WTC11 (cell line): ENCODE measurements at regions not wholly inside any gene's neighbourhood (a gene's known extent, or its start where the extent isn't known, plus 50 kb on each side); places are given as distances from the start of the nearest gene placed in this dataset.

Experiments used
- ATAC-seq: fragments of 200-7000 bp; cut with Tn5 transposase; 2 replicates; pipeline ENCODE4 v1.10.0; 2021; ENCODE audit warnings: mild to moderate bottlenecking, moderate library complexity
- CTCF ChIA-PET: fragments of 300-600 bp; sonication (Branson Sonifier 250); formaldehyde crosslinking; loops from one replicate; lab custom pipeline; 2021; ENCODE audit warnings: antibody characterized with exemption; lab: Charles Lee
- POLR2A ChIA-PET: fragments of 350-600 bp; sonication (Branson Sonifier 250); formaldehyde crosslinking; loops from one replicate; lab custom pipeline; 2021; ENCODE audit warnings: antibody characterized with exemption; lab: Charles Lee
- DNase-seq: peaks from one replicate; pipeline ENCODE4 v3.0.0; 2021; ENCODE audit warnings: low spot score
- H3K27ac Mint-ChIP-seq: 2 replicates; pipeline ENCODE4 v1.8.0; 2021; ENCODE audit warnings: mixed read lengths
- H3K27me3 Mint-ChIP-seq: 2 replicates; pipeline ENCODE4 v1.8.0; 2021; ENCODE audit warnings: low read depth, mild to moderate bottlenecking, moderate library complexity, mixed read lengths
- H3K36me3 Mint-ChIP-seq: 2 replicates; pipeline ENCODE4 v1.8.0; 2021; ENCODE audit warnings: mixed read lengths
- H3K4me1 Mint-ChIP-seq: 2 replicates; pipeline ENCODE4 v1.8.0; 2022; ENCODE audit warnings: mixed read lengths
- H3K4me3 Mint-ChIP-seq: 2 replicates; pipeline ENCODE4 v1.8.0; 2021; ENCODE audit warnings: mild to moderate bottlenecking, moderate library complexity, mixed read lengths
- H3K9me3 Mint-ChIP-seq: 2 replicates; pipeline ENCODE4 v1.8.0; 2021; ENCODE audit warnings: mixed read lengths
- HMGA2 ChIP-seq: fragments of 250-450 bp; sonication (Bioruptor Pico); IDR thresholded peaks from 2 replicates; pipeline ENCODE4 v1.4.0; 2021; ENCODE audit warnings: mild to moderate bottlenecking, moderate library complexity
- MAX ChIP-seq: sonication (generic); formaldehyde crosslinking; IDR thresholded peaks from 2 replicates; pipeline ENCODE4 v1.8.0; 2022; ENCODE audit warnings: mild to moderate bottlenecking, missing genetic modification reagents
- NFATC4 ChIP-seq: fragments of 250-450 bp; sonication (Bioruptor Pico); IDR thresholded peaks from 2 replicates; pipeline ENCODE4 v1.9.0; 2021; ENCODE audit warnings: mild to moderate bottlenecking
- RORB ChIP-seq: fragments of 250-450 bp; sonication (Bioruptor Pico); IDR thresholded peaks from 2 replicates; pipeline ENCODE4 v1.9.0; 2021; ENCODE audit warnings: mild to moderate bottlenecking
- STAT6 ChIP-seq: sonication (generic); formaldehyde crosslinking; conservative IDR thresholded peaks from 2 replicates; pipeline ENCODE4 v1.8.1; 2023; ENCODE audit warnings: mild to moderate bottlenecking, low read depth, missing genetic modification reagents, moderate library complexity
- TEAD4 ChIP-seq: sonication (generic); formaldehyde crosslinking; IDR thresholded peaks from 2 replicates; pipeline ENCODE4 v1.8.0; 2022; ENCODE audit warnings: mild to moderate bottlenecking, missing genetic modification reagents
- TP53 ChIP-seq: sonication (generic); formaldehyde crosslinking; IDR thresholded peaks from 2 replicates; pipeline ENCODE4 v1.8.1; 2023; ENCODE audit warnings: mild to moderate bottlenecking, missing genetic modification reagents
- ZNF138 ChIP-seq: sonication (generic); formaldehyde crosslinking; conservative IDR thresholded peaks from 2 replicates; pipeline ENCODE4 v1.8.1; 2022; ENCODE audit warnings: mild to moderate bottlenecking, moderate library complexity, missing genetic modification reagents
- ZNF416 ChIP-seq: fragments of 250-450 bp; sonication (Bioruptor Pico); IDR thresholded peaks from 2 replicates; pipeline ENCODE4 v1.9.0; 2021; ENCODE audit warnings: mild to moderate bottlenecking, inconsistent platforms
- TF ChIP-seq, protein P1 (sequence below): fragments of 200-600 bp; IDR thresholded peaks from 2 replicates; pipeline ENCODE4 v1.8.0; 2022; ENCODE audit warnings: antibody characterized with exemption
- TF ChIP-seq, protein P2 (sequence below): fragments of 250-450 bp; sonication (Bioruptor Pico); IDR thresholded peaks from 2 replicates; pipeline ENCODE4 v1.9.0; 2021; ENCODE audit warnings: mild to moderate bottlenecking
- TF ChIP-seq, protein P3 (sequence below): sonication (generic); formaldehyde crosslinking; conservative IDR thresholded peaks from 2 replicates; pipeline ENCODE4 v1.8.1; 2022; ENCODE audit warnings: mild to moderate bottlenecking, missing genetic modification reagents
- TF ChIP-seq, protein P4 (sequence below): sonication (generic); formaldehyde crosslinking; IDR thresholded peaks from 2 replicates; pipeline ENCODE4 v1.8.1; 2022; ENCODE audit warnings: missing genetic modification reagents, borderline replicate concordance
- TF ChIP-seq, protein P5 (sequence below): sonication (generic); formaldehyde crosslinking; IDR thresholded peaks from 2 replicates; pipeline ENCODE4 v1.8.0; 2022; ENCODE audit warnings: missing genetic modification reagents

DNA sequence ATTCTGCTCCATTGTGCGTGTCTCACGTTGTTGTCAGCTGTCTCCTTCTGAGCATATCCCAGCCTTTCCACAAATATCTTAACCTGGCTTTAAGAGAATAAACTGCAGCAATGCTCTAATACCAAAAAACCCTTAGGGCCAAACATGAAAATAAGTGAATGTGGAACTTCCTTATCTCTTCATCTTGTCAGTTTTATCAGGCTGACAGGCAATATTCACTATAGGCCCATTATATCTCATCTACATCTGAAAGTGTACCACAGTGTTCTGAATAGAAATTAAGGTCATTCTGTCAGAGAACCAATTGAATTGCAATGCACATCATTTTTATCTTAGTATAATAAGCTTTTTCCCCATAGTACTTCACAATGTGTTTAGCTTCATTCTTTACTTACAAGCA lies 933.1 kb upstream of the FBXO33 start:
- peaks cover 6% of the 10 kb centered on the region for H3K36me3 Mint-ChIP-seq
- H3K27me3 Mint-ChIP-seq: no peaks in the 10 kb centered on the region
- no peak for TF ChIP-seq TEAD4 (CRISPR knock-in tag)
- TF ChIP-seq NFATC4 (CRISPR knock-in tag): no peak
- TF ChIP-seq, protein P1, sequence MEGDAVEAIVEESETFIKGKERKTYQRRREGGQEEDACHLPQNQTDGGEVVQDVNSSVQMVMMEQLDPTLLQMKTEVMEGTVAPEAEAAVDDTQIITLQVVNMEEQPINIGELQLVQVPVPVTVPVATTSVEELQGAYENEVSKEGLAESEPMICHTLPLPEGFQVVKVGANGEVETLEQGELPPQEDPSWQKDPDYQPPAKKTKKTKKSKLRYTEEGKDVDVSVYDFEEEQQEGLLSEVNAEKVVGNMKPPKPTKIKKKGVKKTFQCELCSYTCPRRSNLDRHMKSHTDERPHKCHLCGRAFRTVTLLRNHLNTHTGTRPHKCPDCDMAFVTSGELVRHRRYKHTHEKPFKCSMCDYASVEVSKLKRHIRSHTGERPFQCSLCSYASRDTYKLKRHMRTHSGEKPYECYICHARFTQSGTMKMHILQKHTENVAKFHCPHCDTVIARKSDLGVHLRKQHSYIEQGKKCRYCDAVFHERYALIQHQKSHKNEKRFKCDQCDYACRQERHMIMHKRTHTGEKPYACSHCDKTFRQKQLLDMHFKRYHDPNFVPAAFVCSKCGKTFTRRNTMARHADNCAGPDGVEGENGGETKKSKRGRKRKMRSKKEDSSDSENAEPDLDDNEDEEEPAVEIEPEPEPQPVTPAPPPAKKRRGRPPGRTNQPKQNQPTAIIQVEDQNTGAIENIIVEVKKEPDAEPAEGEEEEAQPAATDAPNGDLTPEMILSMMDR: no peak
- TF ChIP-seq ZNF416: no peak
- TF ChIP-seq HMGA2 (CRISPR knock-in tag): no peak
- no peak for TF ChIP-seq TP53 (CRISPR knock-in tag)
- TF ChIP-seq, protein P2, sequence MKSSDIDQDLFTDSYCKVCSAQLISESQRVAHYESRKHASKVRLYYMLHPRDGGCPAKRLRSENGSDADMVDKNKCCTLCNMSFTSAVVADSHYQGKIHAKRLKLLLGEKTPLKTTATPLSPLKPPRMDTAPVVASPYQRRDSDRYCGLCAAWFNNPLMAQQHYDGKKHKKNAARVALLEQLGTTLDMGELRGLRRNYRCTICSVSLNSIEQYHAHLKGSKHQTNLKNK (CRISPR knock-in tag): no peak
- ChIA-PET CTCF (no interaction called here), POLR2A (no interaction called here)
- no peak overlapping the region for H3K4me3 Mint-ChIP-seq
- H3K9me3 Mint-ChIP-seq: peaks cover 6% of the 10 kb centered on the region
- H3K4me1 Mint-ChIP-seq: peaks cover 24% of the 10 kb centered on the region
- H3K27ac Mint-ChIP-seq: no peak overlapping the region
- no peak for DNase-seq
- ATAC-seq: no peak

- TF ChIP-seq MAX (CRISPR knock-in tag) (no peak), ZNF138 (CRISPR knock-in tag) (no peak), RORB (no peak), TEAD4 (CRISPR knock-in tag) (no peak), STAT6 (CRISPR knock-in tag) (no peak)
- TF ChIP-seq, protein P3, sequence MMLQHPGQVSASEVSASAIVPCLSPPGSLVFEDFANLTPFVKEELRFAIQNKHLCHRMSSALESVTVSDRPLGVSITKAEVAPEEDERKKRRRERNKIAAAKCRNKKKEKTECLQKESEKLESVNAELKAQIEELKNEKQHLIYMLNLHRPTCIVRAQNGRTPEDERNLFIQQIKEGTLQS (CRISPR knock-in tag): no peak
- TF ChIP-seq, protein P4, sequence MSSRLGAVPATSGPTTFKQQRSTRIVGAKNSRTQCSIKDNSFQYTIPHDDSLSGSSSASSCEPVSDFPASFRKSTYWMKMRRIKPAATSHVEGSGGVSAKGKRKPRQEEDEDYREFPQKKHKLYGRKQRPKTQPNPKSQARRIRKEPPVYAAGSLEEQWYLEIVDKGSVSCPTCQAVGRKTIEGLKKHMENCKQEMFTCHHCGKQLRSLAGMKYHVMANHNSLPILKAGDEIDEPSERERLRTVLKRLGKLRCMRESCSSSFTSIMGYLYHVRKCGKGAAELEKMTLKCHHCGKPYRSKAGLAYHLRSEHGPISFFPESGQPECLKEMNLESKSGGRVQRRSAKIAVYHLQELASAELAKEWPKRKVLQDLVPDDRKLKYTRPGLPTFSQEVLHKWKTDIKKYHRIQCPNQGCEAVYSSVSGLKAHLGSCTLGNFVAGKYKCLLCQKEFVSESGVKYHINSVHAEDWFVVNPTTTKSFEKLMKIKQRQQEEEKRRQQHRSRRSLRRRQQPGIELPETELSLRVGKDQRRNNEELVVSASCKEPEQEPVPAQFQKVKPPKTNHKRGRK: no peak
- TF ChIP-seq, protein P5, sequence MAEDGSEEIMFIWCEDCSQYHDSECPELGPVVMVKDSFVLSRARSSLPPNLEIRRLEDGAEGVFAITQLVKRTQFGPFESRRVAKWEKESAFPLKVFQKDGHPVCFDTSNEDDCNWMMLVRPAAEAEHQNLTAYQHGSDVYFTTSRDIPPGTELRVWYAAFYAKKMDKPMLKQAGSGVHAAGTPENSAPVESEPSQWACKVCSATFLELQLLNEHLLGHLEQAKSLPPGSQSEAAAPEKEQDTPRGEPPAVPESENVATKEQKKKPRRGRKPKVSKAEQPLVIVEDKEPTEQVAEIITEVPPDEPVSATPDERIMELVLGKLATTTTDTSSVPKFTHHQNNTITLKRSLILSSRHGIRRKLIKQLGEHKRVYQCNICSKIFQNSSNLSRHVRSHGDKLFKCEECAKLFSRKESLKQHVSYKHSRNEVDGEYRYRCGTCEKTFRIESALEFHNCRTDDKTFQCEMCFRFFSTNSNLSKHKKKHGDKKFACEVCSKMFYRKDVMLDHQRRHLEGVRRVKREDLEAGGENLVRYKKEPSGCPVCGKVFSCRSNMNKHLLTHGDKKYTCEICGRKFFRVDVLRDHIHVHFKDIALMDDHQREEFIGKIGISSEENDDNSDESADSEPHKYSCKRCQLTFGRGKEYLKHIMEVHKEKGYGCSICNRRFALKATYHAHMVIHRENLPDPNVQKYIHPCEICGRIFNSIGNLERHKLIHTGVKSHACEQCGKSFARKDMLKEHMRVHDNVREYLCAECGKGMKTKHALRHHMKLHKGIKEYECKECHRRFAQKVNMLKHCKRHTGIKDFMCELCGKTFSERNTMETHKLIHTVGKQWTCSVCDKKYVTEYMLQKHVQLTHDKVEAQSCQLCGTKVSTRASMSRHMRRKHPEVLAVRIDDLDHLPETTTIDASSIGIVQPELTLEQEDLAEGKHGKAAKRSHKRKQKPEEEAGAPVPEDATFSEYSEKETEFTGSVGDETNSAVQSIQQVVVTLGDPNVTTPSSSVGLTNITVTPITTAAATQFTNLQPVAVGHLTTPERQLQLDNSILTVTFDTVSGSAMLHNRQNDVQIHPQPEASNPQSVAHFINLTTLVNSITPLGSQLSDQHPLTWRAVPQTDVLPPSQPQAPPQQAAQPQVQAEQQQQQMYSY: no peak
- TF ChIP-seq, all 79 proteins: peak for 0
- Mint-ChIP-seq H3K27ac (no peak overlapping the region; the same call in 1 of the 2 replicates), H3K4me1 (peaks cover 31% of the 10 kb centered on the region), H3K36me3 (peaks cover 26% of the 10 kb centered on the region), H3K4me3 (no peak overlapping the region), H3K27me3 (no peaks in the 10 kb centered on the region), H3K9me3 (peaks cover 26% of the 10 kb centered on the region)
- ATAC-seq: peak; percentile 87
- ChIA-PET POLR2A (no interaction called here), CTCF (interaction anchor here (2.1 kb wide), 1 partner anchor 55 kb away, joined by 5 read pairs; no protein-coding TSS in a partner anchor)
- DNase-seq: no peak
Measured at GRCh38 chr14:40362856-40363255, 930.6 kb upstream of the FBXO33 start.
